Adrenal gland (tissue), 5 donors: ENCODE measurements at regions not wholly inside any gene's neighbourhood (a gene's known extent, or its start where the extent isn't known, plus 50 kb on each side); places are given as distances from the start of the nearest gene placed in this dataset.

ENCODE experiments used
- CTCF ChIP-seq, 6 experiments: fragments of 450-650 bp in 4 of 6; fragments of 200-600 bp in 2 of 6; sonication (generic) in 1 of 6; IDR thresholded peaks; 1 replicate in 5 of 6; 2 replicates in 1 of 6; pipeline versions ENCODE4 v1.5.1 to v1.8.0; 2016 to 2021; ENCODE audit warnings: antibody characterized with exemption in 6 of 6, mild to moderate bottlenecking in 2 of 6, moderate library complexity in 1 of 6
- POLR2A ChIP-seq, 2 donors: fragments of 450-650 bp; IDR thresholded peaks; one replicate each; pipeline ENCODE4 v1.6.1; 2017; ENCODE audit warnings: antibody characterized with exemption in 2 of 2, mild to moderate bottlenecking in 2 of 2, moderate library complexity in 1 of 2
- donor health status: DM: no; HTN: no; CAD: no.

- TF ChIP-seq CTCF (IDR thresholded peaks at IDR 0.05), result no peak
- no peak for TF ChIP-seq POLR2A (IDR thresholded peaks at IDR 0.05)
Observed at GRCh38 chr9:106085479-106085878, 391.1 kb downstream of the TMEM38B start.
